DOHH2 (cell line): ENCODE measurements at regions not wholly inside any gene's neighbourhood (a gene's known extent, or its start where the extent isn't known, plus 50 kb on each side); places are given as distances from the start of the nearest gene placed in this dataset.

Experiments used
- EZH2phosphoT487 ChIP-seq: fragments of 200-600 bp; sonication (generic); IDR thresholded peaks from 2 replicates; pipeline ENCODE4 v1.6.1; 2017; ENCODE audit warnings: borderline replicate concordance, mild to moderate bottlenecking, antibody characterized with exemption, low read length, moderate library complexity, mixed read lengths
- TF ChIP-seq, protein P1 (sequence below): fragments of 200-600 bp; sonication (generic); IDR thresholded peaks from one replicate; pipeline ENCODE4 v1.5.1; 2014; ENCODE audit warnings: antibody characterized with exemption, mild to moderate bottlenecking, low read depth, low read length; ENCODE audit not compliant: poor library complexity, severe bottlenecking

DNA sequence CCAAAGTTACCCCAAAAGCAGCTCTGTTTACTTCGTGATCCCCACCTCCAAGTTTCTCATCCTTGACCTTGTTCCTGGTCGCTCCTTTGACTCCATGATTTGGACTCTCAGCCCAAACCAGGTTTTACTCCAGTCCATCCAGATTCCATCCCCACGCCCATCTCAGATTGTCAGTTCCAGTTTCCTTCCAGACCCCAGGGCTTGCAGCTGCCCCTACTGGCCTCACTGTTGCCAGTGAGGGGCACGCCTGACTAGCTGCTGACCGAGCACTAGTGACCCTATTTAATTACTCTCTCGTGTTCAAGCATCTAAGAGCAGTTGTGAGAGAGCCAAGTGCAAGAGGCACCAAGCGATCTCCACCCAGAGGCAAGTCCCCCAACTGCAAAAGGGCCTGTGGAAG lies 155.1 kb upstream of the FUT8 start:
- TF ChIP-seq, protein P1, sequence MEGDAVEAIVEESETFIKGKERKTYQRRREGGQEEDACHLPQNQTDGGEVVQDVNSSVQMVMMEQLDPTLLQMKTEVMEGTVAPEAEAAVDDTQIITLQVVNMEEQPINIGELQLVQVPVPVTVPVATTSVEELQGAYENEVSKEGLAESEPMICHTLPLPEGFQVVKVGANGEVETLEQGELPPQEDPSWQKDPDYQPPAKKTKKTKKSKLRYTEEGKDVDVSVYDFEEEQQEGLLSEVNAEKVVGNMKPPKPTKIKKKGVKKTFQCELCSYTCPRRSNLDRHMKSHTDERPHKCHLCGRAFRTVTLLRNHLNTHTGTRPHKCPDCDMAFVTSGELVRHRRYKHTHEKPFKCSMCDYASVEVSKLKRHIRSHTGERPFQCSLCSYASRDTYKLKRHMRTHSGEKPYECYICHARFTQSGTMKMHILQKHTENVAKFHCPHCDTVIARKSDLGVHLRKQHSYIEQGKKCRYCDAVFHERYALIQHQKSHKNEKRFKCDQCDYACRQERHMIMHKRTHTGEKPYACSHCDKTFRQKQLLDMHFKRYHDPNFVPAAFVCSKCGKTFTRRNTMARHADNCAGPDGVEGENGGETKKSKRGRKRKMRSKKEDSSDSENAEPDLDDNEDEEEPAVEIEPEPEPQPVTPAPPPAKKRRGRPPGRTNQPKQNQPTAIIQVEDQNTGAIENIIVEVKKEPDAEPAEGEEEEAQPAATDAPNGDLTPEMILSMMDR, result no peak
- no peak for TF ChIP-seq EZH2phosphoT487
